Fibroblast of skin of right biceps (primary cell): ENCODE measurements at regions not wholly inside any gene's neighbourhood (a gene's known extent, or its start where the extent isn't known, plus 50 kb on each side); places are given as distances from the start of the nearest gene placed in this dataset.
"Not testable (repeated sequence)": the region's sequence is repeated elsewhere in the genome, so short reads cannot be mapped to it uniquely, and the experiment has no call there.

ENCODE experiments used
- DNase-seq: peaks from one replicate; pipeline ENCODE4 v3.0.0-alpha.2; 2013

GRCh38 chr12:131364903-131365820 lies 345.7 kb upstream of the SFSWAP start:
- DNase-seq, result no peak

DNA sequence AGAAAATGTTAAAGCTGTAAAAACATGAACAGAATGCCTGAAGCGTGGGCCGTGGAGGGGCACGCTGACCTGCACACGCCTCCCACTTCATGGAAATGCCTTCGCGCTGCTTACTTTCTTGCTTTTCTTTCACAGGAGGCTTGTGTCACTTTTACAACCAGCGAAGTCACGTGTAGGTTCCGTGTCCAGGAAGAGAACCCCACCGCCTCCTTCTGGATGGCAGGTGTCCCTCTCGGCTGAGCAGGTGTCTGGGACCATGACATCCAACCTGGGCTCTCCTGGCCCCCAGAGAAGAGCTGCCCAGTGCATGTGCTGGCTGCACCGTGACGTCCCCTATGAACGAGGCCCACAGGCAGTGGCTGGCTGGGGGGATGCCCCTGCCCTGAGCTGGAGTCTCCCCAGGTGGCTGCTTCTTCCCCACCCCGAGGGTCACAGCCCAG lies 345.0 kb upstream of the SFSWAP start:
- no peak for DNase-seq

DNA sequence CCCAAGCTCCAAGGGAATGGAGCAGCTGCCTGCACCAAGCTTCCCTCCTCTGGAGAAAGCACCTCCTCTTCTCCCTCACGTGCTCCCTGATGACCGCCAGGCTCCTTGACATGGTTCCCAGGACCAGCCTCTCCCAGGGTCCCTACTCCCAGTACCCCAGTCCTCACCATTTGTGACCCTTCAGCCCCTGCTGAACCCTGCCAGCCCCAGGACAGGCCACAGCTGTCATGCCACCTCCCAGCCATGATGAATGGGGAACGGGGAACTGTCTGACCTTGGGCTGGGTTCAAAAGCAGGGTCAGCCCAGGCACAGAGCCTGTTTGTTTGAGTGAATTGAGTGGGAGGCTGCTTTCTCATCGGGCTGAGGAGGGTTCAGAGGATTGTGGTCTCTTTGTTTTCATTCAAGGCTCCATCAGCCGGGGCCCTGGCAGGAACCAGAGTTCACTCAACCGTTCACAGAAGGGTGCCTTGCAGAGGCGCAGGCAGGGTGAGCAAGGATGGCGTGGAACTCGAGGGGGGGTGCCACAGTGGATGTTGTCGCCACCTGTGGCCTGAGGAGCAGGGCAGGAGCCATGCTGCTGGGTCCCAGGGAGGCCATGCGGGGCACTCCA lies 344.5 kb upstream of the SFSWAP start:
- DNase-seq, result no peak

GRCh38 chr12:131367067-131367982 lies 343.6 kb upstream of the SFSWAP start:
- DNase-seq, result not testable (repeated sequence)

DNA sequence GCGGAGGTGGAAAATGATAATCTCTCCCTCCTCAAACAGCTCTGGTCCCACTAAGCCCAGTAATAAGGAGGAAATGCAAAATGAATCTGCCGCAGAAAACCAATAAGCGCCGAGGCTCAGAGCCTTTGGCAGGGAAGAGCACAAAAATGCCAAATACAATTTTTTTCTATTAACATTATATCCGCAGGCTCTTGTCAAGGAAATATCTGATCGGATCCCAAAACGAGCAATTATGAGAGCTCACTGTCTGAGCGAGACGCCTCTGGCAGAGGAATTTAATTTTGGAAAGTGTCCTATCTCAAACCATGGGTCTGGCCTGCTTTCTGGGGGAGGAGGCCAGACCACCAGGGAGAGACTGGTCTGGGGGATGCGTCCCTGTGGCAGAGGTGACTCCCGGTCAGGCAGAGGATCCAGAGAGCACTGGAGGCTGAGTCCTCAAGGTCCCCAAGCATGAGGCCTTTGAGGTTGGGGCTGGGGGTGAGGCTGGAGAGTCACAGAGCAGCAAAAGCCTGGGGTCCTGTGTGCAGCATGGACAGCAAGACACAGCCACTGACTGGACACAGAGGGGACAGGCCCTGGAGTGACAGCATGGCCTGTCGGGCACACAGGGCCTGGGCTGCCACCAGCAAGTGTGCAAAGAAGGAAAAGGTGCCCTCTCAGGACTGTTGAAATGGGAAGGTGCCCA lies 342.8 kb upstream of the SFSWAP start:
- DNase-seq, result no peak

- no peak for DNase-seq
Measured at GRCh38 chr12:131368668-131369071, 342.2 kb upstream of the SFSWAP start.

- no peak for DNase-seq
Measured at GRCh38 chr12:131369094-131369845, 341.6 kb upstream of the SFSWAP start.

- DNase-seq, result no peak
Measured at GRCh38 chr12:131370321-131370720, 340.6 kb upstream of the SFSWAP start.

DNA sequence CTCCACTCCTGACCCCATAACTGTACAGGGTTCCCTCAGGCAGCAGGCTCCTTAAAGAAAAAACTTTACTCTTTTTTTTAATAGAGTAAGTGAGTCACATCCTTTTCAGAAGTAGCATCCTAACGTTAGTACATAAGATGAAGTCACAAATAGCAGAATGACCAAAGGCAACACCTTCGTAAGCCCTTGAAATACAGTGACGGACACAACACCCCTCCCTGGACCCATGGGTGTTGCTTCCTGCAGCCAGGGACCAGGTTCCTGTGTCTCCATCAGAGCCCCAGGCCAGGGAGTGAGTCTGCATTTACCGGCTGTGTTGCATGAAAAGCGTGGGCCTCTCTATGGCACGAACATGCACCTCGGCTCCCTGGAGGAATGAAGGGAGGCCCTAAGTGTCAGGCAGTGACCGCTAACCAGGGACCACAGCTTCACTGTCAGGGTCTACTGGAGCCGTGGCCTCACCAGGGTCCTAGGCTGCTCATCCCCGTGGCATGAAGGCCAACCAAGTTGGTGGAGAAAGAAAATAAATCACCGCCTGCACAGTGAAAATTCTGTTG lies 340.0 kb upstream of the SFSWAP start:
- no peak for DNase-seq

DNA sequence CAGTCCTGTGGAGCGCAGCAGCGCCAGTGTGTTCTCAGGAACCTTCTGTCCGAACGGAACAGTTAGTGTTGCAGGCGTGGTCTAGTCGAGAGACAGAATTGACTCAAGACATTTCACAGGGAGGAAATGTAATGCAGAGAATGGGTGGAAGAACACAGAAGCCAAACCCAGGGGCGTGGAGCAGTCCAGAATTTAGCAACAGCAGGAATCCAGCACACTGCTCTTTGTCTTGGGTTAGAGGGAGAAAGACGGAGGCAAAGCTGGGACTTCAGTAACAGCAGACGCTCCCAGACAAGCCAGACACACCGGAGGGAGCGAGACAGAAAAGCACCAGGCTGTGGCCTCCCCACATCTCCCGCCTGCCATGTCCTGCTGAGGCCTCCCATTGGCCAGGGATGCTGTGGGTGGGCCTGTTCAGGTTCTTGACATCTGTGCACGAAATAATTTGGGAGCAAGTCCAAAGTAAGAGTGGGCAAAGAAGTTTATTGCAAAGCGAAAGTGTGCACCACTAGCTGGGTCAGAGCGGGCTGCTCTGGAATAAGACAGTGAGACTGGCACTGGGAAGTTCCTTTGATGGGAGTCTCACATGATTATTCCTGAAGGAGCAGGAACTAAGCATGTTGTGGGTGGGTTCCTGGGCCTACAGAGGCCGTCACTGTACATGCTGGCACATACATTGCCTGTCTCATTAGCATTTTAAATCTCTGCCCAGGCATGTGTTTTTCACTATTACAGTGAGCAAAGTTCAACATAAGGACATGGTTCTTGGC lies 339.3 kb upstream of the SFSWAP start:
- no peak for DNase-seq

DNA sequence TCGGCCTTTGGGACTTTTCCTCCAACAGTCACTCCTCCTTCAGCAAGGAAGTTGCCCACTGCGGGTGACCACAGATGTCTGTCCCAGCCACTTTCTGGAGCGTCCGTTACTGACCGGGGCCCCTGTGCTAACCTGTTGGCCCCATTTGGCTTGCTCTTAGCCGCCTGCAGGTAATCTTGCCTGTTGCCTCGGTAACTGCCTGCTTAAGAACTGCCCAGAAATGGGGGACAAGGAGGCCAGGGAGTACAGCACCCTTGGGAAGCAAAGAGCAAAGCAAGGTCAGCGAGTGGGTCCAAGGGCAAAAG lies 338.8 kb upstream of the SFSWAP start:
- no peak for DNase-seq

- no peak for DNase-seq
Measured at GRCh38 chr12:131372706-131373195, 338.1 kb upstream of the SFSWAP start.

- DNase-seq, result no peak
Measured at GRCh38 chr12:131375261-131375971, 335.5 kb upstream of the SFSWAP start.

DNA sequence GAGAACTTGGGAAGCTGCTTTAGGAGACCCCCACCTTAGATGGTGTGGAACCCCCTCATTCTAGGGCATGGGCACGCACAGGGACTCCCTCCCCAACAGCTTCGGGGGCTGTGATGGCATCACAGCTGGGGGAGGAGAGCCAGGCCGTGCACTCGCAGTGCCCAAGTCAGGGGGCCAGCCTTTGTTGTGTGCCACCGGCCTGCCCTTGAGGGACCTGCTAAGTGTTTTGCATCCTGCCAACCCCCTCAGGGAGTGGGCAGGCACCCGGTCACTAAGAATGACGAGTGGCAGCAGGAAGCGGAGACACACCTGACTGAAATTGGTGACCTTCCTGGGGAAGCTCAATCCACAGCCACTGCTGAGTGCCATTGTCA lies 334.9 kb upstream of the SFSWAP start:
- no peak for DNase-seq

DNA sequence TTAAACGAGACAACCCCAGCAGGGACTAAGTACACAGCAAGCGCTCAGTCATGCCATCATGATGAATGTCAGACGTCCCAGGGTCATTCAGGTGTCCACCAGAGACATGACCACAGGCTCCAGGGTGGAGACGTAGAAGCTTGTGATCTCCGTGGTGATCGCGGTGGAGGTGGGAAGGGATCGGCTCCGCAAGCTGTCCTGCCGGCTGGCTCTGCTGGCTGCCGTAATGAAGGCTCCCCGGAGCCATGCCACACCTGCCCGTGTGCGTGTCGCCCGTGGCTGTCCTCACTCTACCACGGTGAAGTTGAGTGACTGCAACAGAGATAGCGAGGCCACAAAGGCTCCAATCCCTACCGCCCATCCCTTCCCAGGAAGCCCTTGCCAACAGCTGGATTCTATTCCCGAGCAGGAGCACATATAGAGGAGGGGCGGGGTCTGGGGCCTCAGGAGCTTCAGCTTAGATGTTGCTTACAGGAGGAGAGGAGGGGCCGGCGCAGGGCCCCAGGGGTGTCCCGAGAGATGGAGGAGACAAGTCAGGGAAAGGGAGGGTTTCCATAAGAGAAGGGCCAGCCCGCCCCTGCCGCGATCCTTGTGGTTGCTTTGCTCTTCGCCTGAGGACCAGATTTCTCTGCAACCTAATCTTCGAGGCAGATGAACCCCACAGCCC lies 332.6 kb upstream of the SFSWAP start:
- no peak for DNase-seq

DNA sequence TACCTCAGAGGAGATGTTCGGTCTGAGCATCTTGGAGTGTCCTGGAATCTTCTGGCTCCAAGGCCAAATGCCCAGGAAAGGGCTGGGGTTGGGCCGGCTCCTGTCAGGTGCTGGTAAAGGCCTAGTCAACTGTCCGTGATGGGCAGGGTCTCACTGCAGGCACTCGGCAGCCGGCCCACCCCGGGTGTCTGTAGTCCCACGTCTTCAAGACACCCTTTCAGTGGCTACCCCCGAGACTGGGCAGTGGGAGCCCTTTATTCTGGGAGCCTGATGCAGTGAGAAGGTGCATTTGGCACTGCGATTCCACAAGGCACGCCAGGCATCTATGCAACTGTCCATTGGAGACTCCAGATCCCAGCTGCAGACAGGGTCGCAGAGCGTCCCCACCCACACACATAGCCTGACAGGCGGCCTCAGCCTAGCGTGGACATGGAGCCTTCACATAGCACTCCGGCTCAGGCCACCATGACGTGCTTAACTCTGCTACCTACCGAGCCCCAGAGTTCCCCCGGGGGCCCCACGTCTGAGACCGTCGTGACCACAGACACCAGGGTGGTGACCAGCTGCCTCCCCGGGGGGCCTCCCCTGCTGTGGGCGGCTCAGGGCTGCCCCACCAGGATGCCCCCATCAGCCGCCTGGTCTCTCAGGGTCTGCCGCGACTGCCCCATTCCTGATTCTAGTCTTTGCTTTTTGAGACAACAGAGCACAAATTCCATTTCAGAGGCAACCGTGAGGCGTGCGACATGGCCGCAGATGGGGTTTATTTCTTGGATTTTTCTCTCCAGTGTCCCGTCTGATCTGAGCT lies 331.8 kb upstream of the SFSWAP start:
- no peak for DNase-seq

- DNase-seq, result no peak
Measured at GRCh38 chr12:131379738-131380137, 331.2 kb upstream of the SFSWAP start.

- DNase-seq, result no peak
Measured at GRCh38 chr12:131380220-131380964, 330.5 kb upstream of the SFSWAP start.
